Activated T-cell treated with anti-CD3 and anti-CD28 coated beads for 48 hours (primary cell): ENCODE measurements at regions not wholly inside any gene's neighbourhood (a gene's known extent, or its start where the extent isn't known, plus 50 kb on each side); places are given as distances from the start of the nearest gene placed in this dataset.

Experiments
- DNase-seq: peaks from one replicate; pipeline ENCODE4 v3.0.0-alpha.2; 2020; ENCODE audit warnings: low read depth

GRCh38 chr3:117719316-117719926 is 1009.8 kb downstream of the TUSC7 start:
- no peak for DNase-seq

- DNase-seq = no peak
These were observed 1012.3 kb downstream of the TUSC7 start for GRCh38 chr3:117721866-117722265.

- DNase-seq = no peak
These were observed 1013.3 kb downstream of the TUSC7 start for GRCh38 chr3:117722856-117723255.

- no peak for DNase-seq
These were observed 1014.2 kb downstream of the TUSC7 start for GRCh38 chr3:117723825-117724224.

GRCh38 chr3:117725314-117725713 is 1015.7 kb downstream of the TUSC7 start:
- no peak for DNase-seq

- no peak for DNase-seq
These were observed 1017.2 kb downstream of the TUSC7 start for GRCh38 chr3:117726776-117727175.

GRCh38 chr3:117728226-117728625 is 1018.6 kb downstream of the TUSC7 start:
- DNase-seq = no peak

- DNase-seq = no peak
These were observed 1024.9 kb downstream of the TUSC7 start for GRCh38 chr3:117734496-117734895.

GRCh38 chr3:117735481-117736101 is 1026.0 kb downstream of the TUSC7 start:
- DNase-seq = no peak

- DNase-seq = no peak
These were observed 1027.3 kb downstream of the TUSC7 start for GRCh38 chr3:117736846-117737245.

- DNase-seq = no peak
These were observed 1034.4 kb downstream of the TUSC7 start for GRCh38 chr3:117743993-117744392.

GRCh38 chr3:117744935-117745334 is 1035.4 kb downstream of the TUSC7 start:
- no peak for DNase-seq

- no peak for DNase-seq
These were observed 1035.9 kb downstream of the TUSC7 start for GRCh38 chr3:117745516-117745915.

- no peak for DNase-seq
These were observed 1036.5 kb downstream of the TUSC7 start for GRCh38 chr3:117746066-117746465.

GRCh38 chr3:117748131-117748530 is 1038.6 kb downstream of the TUSC7 start:
- DNase-seq = no peak

GRCh38 chr3:117750674-117751269 is 1041.2 kb downstream of the TUSC7 start:
- no peak for DNase-seq

- DNase-seq = no peak
These were observed 1042.1 kb downstream of the TUSC7 start for GRCh38 chr3:117751651-117752050.

GRCh38 chr3:117752984-117753717 is 1043.6 kb downstream of the TUSC7 start:
- DNase-seq = no peak

GRCh38 chr3:117754058-117754457 is 1044.5 kb downstream of the TUSC7 start:
- DNase-seq = no peak

GRCh38 chr3:117754841-117755240 is 1045.3 kb downstream of the TUSC7 start:
- DNase-seq = no peak

GRCh38 chr3:117756563-117756962 is 1047.0 kb downstream of the TUSC7 start:
- no peak for DNase-seq

- no peak for DNase-seq
These were observed 1052.4 kb downstream of the TUSC7 start for GRCh38 chr3:117761703-117762620.
